Nephron (organoid): ENCODE measurements at regions not wholly inside any gene's neighbourhood (a gene's known extent, or its start where the extent isn't known, plus 50 kb on each side); places are given as distances from the start of the nearest gene placed in this dataset.

ENCODE experiments used
- H3K27ac Mint-ChIP-seq, 3 experiments: 2 replicates each; pipeline ENCODE4 v1.8.0; 2020; ENCODE audit warnings: mixed read lengths in 3 of 3, mild to moderate bottlenecking in 2 of 3, moderate library complexity in 1 of 3
- H3K27me3 Mint-ChIP-seq: 2 replicates; pipeline ENCODE4 v1.8.0; 2021; ENCODE audit warnings: low read depth, mild to moderate bottlenecking, moderate library complexity, mixed read lengths
- H3K36me3 Mint-ChIP-seq: 2 replicates; pipeline ENCODE4 v1.8.0; 2020; ENCODE audit warnings: low read depth, mixed read lengths
- H3K4me1 Mint-ChIP-seq: 2 replicates; pipeline ENCODE4 v1.8.0; 2020; ENCODE audit warnings: mixed read lengths
- H3K4me3 Mint-ChIP-seq, 3 experiments: 2 replicates each; pipeline ENCODE4 v1.8.0; 2020; ENCODE audit warnings: mild to moderate bottlenecking in 3 of 3, mixed read lengths in 3 of 3, moderate library complexity in 2 of 3
- H3K9me3 Mint-ChIP-seq: 2 replicates; pipeline ENCODE4 v1.8.0; 2020; ENCODE audit warnings: mixed read lengths
- TF ChIP-seq, protein P1 (sequence below), 3 experiments: fragments of 200-600 bp; sonication (generic); IDR thresholded peaks; one replicate each; pipeline ENCODE4 v1.5.0; 2021; ENCODE audit warnings: antibody characterized with exemption in 3 of 3; ENCODE audit not compliant: unreplicated experiment in 3 of 3

DNA sequence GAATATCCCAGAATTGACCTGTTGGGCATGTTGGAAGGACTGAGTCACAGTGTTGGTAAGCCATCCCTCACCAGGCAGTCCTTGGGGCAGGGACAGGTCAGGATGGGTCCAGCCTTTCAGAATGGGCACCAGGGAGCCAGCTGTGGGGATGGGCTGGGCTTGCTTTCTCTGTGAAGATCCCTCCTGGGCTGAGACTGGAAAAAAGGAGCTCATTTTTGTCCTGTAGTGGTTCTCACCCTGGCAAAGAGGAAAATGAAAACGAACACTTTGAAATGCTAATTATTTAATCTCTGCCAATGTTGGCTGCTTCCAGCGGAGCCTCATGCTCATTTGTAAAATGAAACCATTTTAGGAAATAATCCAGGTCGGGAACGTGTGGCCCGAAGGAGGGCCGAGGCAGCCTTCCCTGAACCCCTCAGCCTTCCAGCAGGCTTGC, 237.5 kb upstream of the SALL1 start:
- Mint-ChIP-seq H3K4me1 (peaks cover 6% of the 10 kb centered on the region), H3K36me3 (no peaks in the 10 kb centered on the region), H3K27me3 (peaks cover 11% of the 10 kb centered on the region), H3K4me3 (no peak overlapping the region), H3K27ac (no peak overlapping the region), H3K9me3 (peaks cover 6% of the 10 kb centered on the region)
- TF ChIP-seq, protein P1, sequence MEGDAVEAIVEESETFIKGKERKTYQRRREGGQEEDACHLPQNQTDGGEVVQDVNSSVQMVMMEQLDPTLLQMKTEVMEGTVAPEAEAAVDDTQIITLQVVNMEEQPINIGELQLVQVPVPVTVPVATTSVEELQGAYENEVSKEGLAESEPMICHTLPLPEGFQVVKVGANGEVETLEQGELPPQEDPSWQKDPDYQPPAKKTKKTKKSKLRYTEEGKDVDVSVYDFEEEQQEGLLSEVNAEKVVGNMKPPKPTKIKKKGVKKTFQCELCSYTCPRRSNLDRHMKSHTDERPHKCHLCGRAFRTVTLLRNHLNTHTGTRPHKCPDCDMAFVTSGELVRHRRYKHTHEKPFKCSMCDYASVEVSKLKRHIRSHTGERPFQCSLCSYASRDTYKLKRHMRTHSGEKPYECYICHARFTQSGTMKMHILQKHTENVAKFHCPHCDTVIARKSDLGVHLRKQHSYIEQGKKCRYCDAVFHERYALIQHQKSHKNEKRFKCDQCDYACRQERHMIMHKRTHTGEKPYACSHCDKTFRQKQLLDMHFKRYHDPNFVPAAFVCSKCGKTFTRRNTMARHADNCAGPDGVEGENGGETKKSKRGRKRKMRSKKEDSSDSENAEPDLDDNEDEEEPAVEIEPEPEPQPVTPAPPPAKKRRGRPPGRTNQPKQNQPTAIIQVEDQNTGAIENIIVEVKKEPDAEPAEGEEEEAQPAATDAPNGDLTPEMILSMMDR (IDR thresholded peaks at IDR 0.05; ENCODE audit: unreplicated experiment in 3 of 3): no peak

DNA sequence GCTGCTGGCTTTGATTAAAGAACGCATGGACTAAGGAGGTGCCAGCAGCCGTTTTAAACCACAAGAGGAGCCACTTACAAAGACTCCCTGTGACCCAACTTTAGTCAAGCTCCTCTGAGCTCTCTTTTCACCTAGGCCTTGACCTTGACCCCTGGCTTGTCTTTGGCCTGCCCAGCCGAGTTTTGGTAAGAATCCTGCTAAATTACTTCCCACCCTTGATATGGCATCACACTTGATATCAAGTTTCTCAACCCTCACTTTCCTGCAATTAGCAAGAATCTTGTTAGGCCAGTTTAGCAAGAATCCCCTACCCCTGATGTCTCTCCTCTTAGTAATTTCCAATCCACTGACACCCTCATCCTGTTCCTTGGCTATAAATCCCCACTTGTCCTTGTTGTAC, 232.8 kb upstream of the SALL1 start:
- peaks cover 13% of the 10 kb centered on the region for H3K27me3 Mint-ChIP-seq
- no peaks in the 10 kb centered on the region for H3K36me3 Mint-ChIP-seq
- TF ChIP-seq, protein P1 (IDR thresholded peaks at IDR 0.05; ENCODE audit: unreplicated experiment in 3 of 3): no peak

DNA sequence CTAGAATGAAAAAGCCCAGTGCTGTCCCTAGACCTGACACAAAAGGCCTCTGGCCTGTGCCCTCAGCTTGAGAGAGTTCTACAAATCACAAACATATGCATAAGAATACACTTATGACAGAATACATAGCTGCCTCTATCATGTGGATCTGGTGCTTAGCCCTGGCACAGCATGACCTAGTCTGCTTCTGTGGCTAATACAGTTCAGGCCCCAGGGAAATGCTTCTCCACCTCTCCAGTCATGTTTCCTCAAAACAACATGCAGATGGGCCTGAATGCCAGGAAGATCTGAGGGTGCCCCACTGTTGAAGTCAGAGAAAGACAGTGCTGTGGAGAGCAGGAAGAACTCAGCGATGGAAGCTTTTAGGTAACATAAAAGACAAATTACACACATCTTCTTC, 231.9 kb upstream of the SALL1 start:
- TF ChIP-seq, protein P1 (IDR thresholded peaks at IDR 0.05; ENCODE audit: unreplicated experiment in 3 of 3): no peak
- H3K9me3 Mint-ChIP-seq: no peaks in the 10 kb centered on the region
- H3K4me3 Mint-ChIP-seq: no peak overlapping the region
- H3K27me3 Mint-ChIP-seq: peaks cover 13% of the 10 kb centered on the region
- no peaks in the 10 kb centered on the region for H3K36me3 Mint-ChIP-seq
- no peaks in the 10 kb centered on the region for H3K4me1 Mint-ChIP-seq
- H3K27ac Mint-ChIP-seq: no peak overlapping the region

More for the DNA sequence above, 232.8 kb upstream of the SALL1 start:
- H3K4me1 Mint-ChIP-seq: no peaks in the 10 kb centered on the region
- no peak overlapping the region for H3K4me3 Mint-ChIP-seq
- H3K27ac Mint-ChIP-seq: no peak overlapping the region
- no peaks in the 10 kb centered on the region for H3K9me3 Mint-ChIP-seq

DNA sequence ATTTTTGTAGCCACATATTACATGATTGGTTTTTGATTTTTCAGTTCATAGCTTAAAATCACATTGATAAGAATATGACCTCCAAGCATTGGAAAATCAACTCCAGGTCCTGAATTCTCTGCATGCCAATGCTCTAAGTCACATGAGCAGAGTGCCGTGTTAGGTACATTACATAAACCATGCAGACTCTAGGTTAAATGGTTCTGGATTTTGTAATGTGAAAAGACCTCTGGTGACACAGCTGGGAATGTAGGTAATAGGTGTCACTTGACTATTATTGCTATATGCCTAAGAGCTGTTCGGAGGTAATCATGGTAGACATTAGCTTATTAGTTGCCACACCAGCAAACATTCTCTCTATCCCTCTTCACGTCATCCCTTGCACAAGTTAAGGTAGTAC, 231.1 kb upstream of the SALL1 start:
- Mint-ChIP-seq H3K27ac (no peak overlapping the region), H3K4me1 (no peaks in the 10 kb centered on the region)

DNA sequence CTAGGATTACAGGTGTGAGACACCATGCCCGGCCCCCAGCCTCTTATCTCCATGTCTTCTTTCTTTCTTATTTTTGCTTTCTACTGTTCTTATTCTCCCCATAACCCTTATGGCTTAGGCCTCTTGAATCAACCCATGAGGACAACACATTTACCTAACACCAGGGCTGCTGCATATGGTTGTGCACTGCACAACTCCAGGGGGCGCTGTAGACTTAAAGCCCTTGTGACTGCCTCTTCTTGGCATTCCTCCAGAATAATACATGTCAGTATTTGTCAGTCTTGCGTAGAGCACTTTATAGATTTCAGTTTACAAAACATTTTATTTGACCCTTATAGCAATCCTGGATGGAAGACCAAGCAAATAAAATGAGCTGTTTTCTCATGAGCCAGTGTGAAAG, 225.0 kb upstream of the SALL1 start:
- Mint-ChIP-seq H3K36me3 (peaks cover 6% of the 10 kb centered on the region), H3K27me3 (peaks cover 15% of the 10 kb centered on the region), H3K4me1 (no peaks in the 10 kb centered on the region), H3K4me3 (no peak overlapping the region), H3K27ac (no peak overlapping the region), H3K9me3 (no peaks in the 10 kb centered on the region)
- TF ChIP-seq, protein P1 (IDR thresholded peaks at IDR 0.05; ENCODE audit: unreplicated experiment in 3 of 3): no peak

More for the DNA sequence above, 231.1 kb upstream of the SALL1 start:
- no peaks in the 10 kb centered on the region for H3K9me3 Mint-ChIP-seq
- TF ChIP-seq, protein P1 (IDR thresholded peaks at IDR 0.05; ENCODE audit: unreplicated experiment in 3 of 3): no peak
- H3K4me3 Mint-ChIP-seq: no peak overlapping the region
- H3K27me3 Mint-ChIP-seq: peaks cover 15% of the 10 kb centered on the region
- H3K36me3 Mint-ChIP-seq: no peaks in the 10 kb centered on the region

DNA sequence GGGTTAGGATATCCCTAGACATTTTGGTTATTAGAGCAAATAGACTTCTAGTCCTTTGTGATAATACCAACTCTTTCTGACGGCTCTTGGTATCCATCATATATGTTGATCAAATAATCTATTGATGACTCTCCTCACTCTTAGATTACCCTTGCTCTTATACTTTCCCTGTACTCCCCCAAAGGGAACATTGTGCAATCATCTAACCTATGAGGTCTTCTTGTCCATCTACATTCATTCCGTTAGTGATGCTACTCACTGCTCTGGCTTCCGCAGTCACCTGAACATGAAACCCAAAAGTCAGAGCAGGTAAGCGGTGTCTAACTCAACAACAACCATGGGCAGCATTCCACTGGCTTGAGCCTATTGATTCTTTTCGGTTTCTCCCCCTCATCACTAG, 223.7 kb upstream of the SALL1 start:
- Mint-ChIP-seq H3K9me3 (no peaks in the 10 kb centered on the region), H3K36me3 (peaks cover 7% of the 10 kb centered on the region), H3K4me1 (no peaks in the 10 kb centered on the region), H3K27ac (no peak overlapping the region), H3K27me3 (peaks cover 5% of the 10 kb centered on the region), H3K4me3 (no peak overlapping the region)
- TF ChIP-seq, protein P1 (IDR thresholded peaks at IDR 0.05; ENCODE audit: unreplicated experiment in 3 of 3): no peak
